K562 (cell line): ENCODE measurements at regions not wholly inside any gene's neighbourhood (a gene's known extent, or its start where the extent isn't known, plus 50 kb on each side); places are given as distances from the start of the nearest gene placed in this dataset.

Source experiments
- ATAC-seq: fragments of 200-7000 bp; cut with Tn5 transposase; 3 replicates; pipeline ENCODE4 v1.9.1; 2020; ENCODE audit warnings: moderate library complexity
- BruUV-seq: library from RNA; stranded (reverse); fragments of 400-500 nt; replicated peaks from 2 replicates; lab custom pipeline; 2021; lab: Mats Ljungman, UMichigan
- CTCF ChIA-PET: fragments of 300-600 bp; formaldehyde crosslinking; extraction: SDS; loops from one replicate; lab custom pipeline; 2021; ENCODE audit warnings: low intra/inter-chr PET ratio; lab: Yijun Ruan, JAX
- POLR2A ChIA-PET: fragments of 300-600, 350-650 bp; sonication (Branson Sonifier 250); formaldehyde crosslinking; extraction: SDS; loops from one replicate; lab custom pipeline; 2021; ENCODE audit warnings: antibody characterized with exemption, inconsistent platforms; lab: Yijun Ruan, JAX
- DNase-seq, 4 experiments: peaks; one replicate each; pipeline versions ENCODE4 v3.0.0 to v3.0.0-alpha.2; 2011 to 2018; ENCODE audit warnings: low spot score in 3 of 4, mixed read lengths in 3 of 4; ENCODE audit errors: extremely low read depth in 1 of 4
- FAIRE-seq: peaks from 2 replicates; lab custom pipeline; 2011; peaks lifted over from hg19 to GRCh38; lab: Jason Lieb, UNC
- H2AFZ ChIP-seq: 2 replicates; pipeline ENCODE4 v1.6.0; 2011; ENCODE audit warnings: low read depth, low read length, control low read depth, inconsistent platforms
- H3K27ac ChIP-seq: fragments of 200-600 bp; 3 replicates; pipeline ENCODE4 v1.8.0; 2011; ENCODE audit warnings: low read depth, mild to moderate bottlenecking, control low read depth, inconsistent platforms, low read length, moderate library complexity, mixed read lengths; ENCODE audit errors: extremely low read depth
- H3K27me3 ChIP-seq, 2 experiments: fragments of 300-600 bp in 1 of 2; 2 replicates in 1 of 2; 3 replicates in 1 of 2; pipeline versions ENCODE4 v1.6.0 to v1.8.0; 2011; ENCODE audit warnings: inconsistent platforms in 2 of 2, low read length in 2 of 2, mild to moderate bottlenecking in 1 of 2, mixed read lengths in 1 of 2, moderate library complexity in 1 of 2; ENCODE audit not compliant: control insufficient read depth in 2 of 2, insufficient read depth in 2 of 2
- H3K36me3 ChIP-seq: fragments of 300-600 bp; 3 replicates; pipeline ENCODE4 v1.8.0; 2011; ENCODE audit warnings: mild to moderate bottlenecking, low read length, inconsistent platforms; ENCODE audit not compliant: control insufficient read depth, insufficient read depth
- H3K4me1 ChIP-seq, 2 experiments: fragments of 200-600 bp in 1 of 2; replicated peaks in 1 of 2; 2 replicates in 1 of 2; 3 replicates in 1 of 2; pipeline versions ENCODE4 v1.5.1 to v1.8.0; 2011; ENCODE audit warnings: inconsistent platforms in 2 of 2, low read length in 2 of 2, mild to moderate bottlenecking in 1 of 2, mixed read lengths in 1 of 2, moderate library complexity in 1 of 2; ENCODE audit not compliant: control insufficient read depth in 2 of 2, insufficient read depth in 2 of 2
- H3K4me2 ChIP-seq: 2 replicates; pipeline ENCODE4 v1.6.1; 2011; ENCODE audit warnings: low read length, control low read depth, inconsistent platforms, mixed read lengths; ENCODE audit not compliant: insufficient read depth
- H3K4me3 ChIP-seq: fragments of 200-600 bp; sonication (generic), shearing (Covaris generic); 2 replicates; pipeline ENCODE4 v1.5.1; 2016; ENCODE audit warnings: control low read depth, inconsistent platforms
- H3K79me2 ChIP-seq: fragments of 200-600 bp; 3 replicates; pipeline ENCODE4 v1.8.0; 2011; ENCODE audit warnings: low read length, inconsistent platforms; ENCODE audit not compliant: control insufficient read depth, insufficient read depth
- H3K9ac ChIP-seq, 2 experiments: 2 replicates each; pipeline versions ENCODE4 v1.6.0 to v1.6.1; 2011; ENCODE audit warnings: low read depth in 2 of 2, low read length in 2 of 2, control low read depth in 1 of 2, inconsistent platforms in 1 of 2, mild to moderate bottlenecking in 1 of 2, mixed read lengths in 1 of 2; ENCODE audit not compliant: insufficient read depth in 1 of 2
- H3K9me1 ChIP-seq: one replicate; pipeline ENCODE4 v1.6.0; 2011; ENCODE audit warnings: inconsistent platforms, mild to moderate bottlenecking, low read length, moderate library complexity; ENCODE audit not compliant: control insufficient read depth, insufficient read depth
- H3K9me3 ChIP-seq: replicated peaks from 2 replicates; pipeline ENCODE4 v1.5.1; 2011; ENCODE audit warnings: low read depth, low read length, inconsistent platforms; ENCODE audit not compliant: control insufficient read depth, insufficient read depth
- H4K20me1 ChIP-seq: replicated peaks from 2 replicates; pipeline ENCODE4 v1.6.1; 2011; ENCODE audit warnings: low read length, inconsistent platforms, mixed read lengths; ENCODE audit not compliant: control insufficient read depth, insufficient read depth
- CBFA2T2 ChIP-seq: fragments of 450-650 bp; conservative IDR thresholded peaks from 2 replicates; pipeline ENCODE4 v1.6.1; 2017; ENCODE audit warnings: mild to moderate bottlenecking
- CCNT2 ChIP-seq: IDR thresholded peaks from 2 replicates; pipeline ENCODE4 v1.6.1; 2011; ENCODE audit warnings: borderline replicate concordance, low read depth, mild to moderate bottlenecking, moderate library complexity, mixed read lengths, low read length; ENCODE audit not compliant: insufficient read length; ENCODE audit errors: extremely low read depth
- ETS1 ChIP-seq: conservative IDR thresholded peaks from 2 replicates; pipeline ENCODE4 v1.6.1; 2011; ENCODE audit warnings: low read depth, mild to moderate bottlenecking, low read length; ENCODE audit not compliant: control insufficient read depth
- FOXK1 ChIP-seq: sonication (generic); formaldehyde crosslinking; IDR thresholded peaks from 2 replicates; pipeline ENCODE4 v1.8.0; 2022; ENCODE audit warnings: missing genetic modification reagents, mild to moderate bottlenecking, borderline replicate concordance
- GABPB1 ChIP-seq: sonication (generic); formaldehyde crosslinking; IDR thresholded peaks from 2 replicates; pipeline ENCODE4 v1.8.0; 2022; ENCODE audit warnings: mild to moderate bottlenecking, missing genetic modification reagents
- NEUROD1 ChIP-seq: fragments of 150-350 bp; IDR thresholded peaks from 2 replicates; pipeline ENCODE4 v1.6.1; 2014; ENCODE audit warnings: borderline replicate concordance, low read length, low read depth; ENCODE audit not compliant: partially characterized antibody
- PHB2 ChIP-seq: fragments of 450-650 bp; IDR thresholded peaks from 2 replicates; pipeline ENCODE4 v1.6.1; 2017; ENCODE audit warnings: low read depth
- SIRT6 ChIP-seq: IDR thresholded peaks from one replicate; pipeline ENCODE4 v1.6.1; 2012; ENCODE audit warnings: low read depth, mild to moderate bottlenecking, control low read depth, inconsistent platforms, low read length, moderate library complexity
- SLC30A9 ChIP-seq: fragments of 250-450 bp; sonication (Bioruptor Pico); IDR thresholded peaks from 2 replicates; pipeline ENCODE4 v1.8.0; 2022; ENCODE audit warnings: mild to moderate bottlenecking, moderate library complexity
- SNAPC5 ChIP-seq: fragments of 250-450 bp; sonication (Bioruptor Pico); IDR thresholded peaks from 2 replicates; pipeline ENCODE4 v1.8.0; 2021; ENCODE audit warnings: moderate library complexity, mild to moderate bottlenecking, inconsistent platforms
- STAT5A ChIP-seq: IDR thresholded peaks from 2 replicates; pipeline ENCODE4 v1.6.1; 2012; ENCODE audit warnings: low read length, inconsistent platforms, borderline replicate concordance
- THRB ChIP-seq: fragments of 450-650 bp; formaldehyde crosslinking; conservative IDR thresholded peaks from 2 replicates; pipeline ENCODE4 v1.4.0; 2022; ENCODE audit warnings: mild to moderate bottlenecking, missing genetic modification characterization
- ZBTB17 ChIP-seq: fragments of 450-650 bp; formaldehyde crosslinking; IDR thresholded peaks from 2 replicates; pipeline ENCODE4 v1.4.0; 2020; ENCODE audit warnings: mild to moderate bottlenecking
- ZNF133 ChIP-seq: fragments of 250-450 bp; sonication (Bioruptor Pico); IDR thresholded peaks from 2 replicates; pipeline ENCODE4 v1.4.0; 2020; ENCODE audit warnings: mild to moderate bottlenecking
- ZNF551 ChIP-seq: fragments of 250-450 bp; sonication (Bioruptor Pico); IDR thresholded peaks from 2 replicates; pipeline ENCODE4 v1.5.0; 2021; ENCODE audit warnings: mild to moderate bottlenecking, moderate library complexity
- ZNF589 ChIP-seq: fragments of 200-800 bp; sonication (Bioruptor generic); IDR thresholded peaks from 2 replicates; pipeline ENCODE4 v1.6.1; 2016; ENCODE audit warnings: low read depth, missing genetic modification characterization, missing compliant biosample characterization
- WGBS: fragments of 100-300 bp; shearing (Covaris generic); methylation state at CpG from one replicate; pipeline ENCODE4 v1.1.6; 2016; ENCODE audit warnings: low coverage, mixed read lengths; ENCODE audit not compliant: insufficient coverage; ENCODE audit errors: missing lambda C conversion rate; 5-methylcytosine and 5-hydroxymethylcytosine counted together
- in situ Hi-C: fragments of 300-500 bp; cut with MboI; formaldehyde crosslinking; loops from 4 replicates; pipeline ENCODE4 v1.15.0; 2018; ENCODE audit warnings: inconsistent platforms, mixed read lengths
- intact Hi-C: fragments of 100-400 bp; cut with micrococcal nuclease; formaldehyde crosslinking; loops from 2 replicates; pipeline ENCODE4 v1.14.2; 2022

- TF ChIP-seq ZNF589 (CRISPR knock-in tag) (no peak), FOXK1 (CRISPR knock-in tag) (no peak), ZNF551 (CRISPR knock-in tag) (no peak), ZBTB17 (CRISPR knock-in tag) (no peak), CBFA2T2 (no peak)
Observed at GRCh38 chr6:94129926-94130325, 710.6 kb upstream of the EPHA7 start (continued).

- ChIA-PET POLR2A (no interaction called here), CTCF (no interaction called here)
- no peak for DNase-seq
- in situ Hi-C loops, result no loop called here
- no peaks in the 10 kb centered on the region for H3K9me1 ChIP-seq
- no peak overlapping the region for H3K27ac ChIP-seq
- H3K4me3 ChIP-seq, result no peak overlapping the region
- no peak for FAIRE-seq
- no TSS peak for BruUV-seq
- H3K27me3 ChIP-seq, result no peaks in the 10 kb centered on the region
- H3K4me2 ChIP-seq, result no peak overlapping the region
- no peaks in the 10 kb centered on the region for H3K4me1 ChIP-seq
- no peaks in the 10 kb centered on the region for H3K79me2 ChIP-seq
- 0% methylated on average over 1 of the region's 1 CpG for WGBS
- H3K36me3 ChIP-seq, result no peaks in the 10 kb centered on the region
- intact Hi-C loops, result no loop called here
- H3K9me3 ChIP-seq, result no peaks in the 10 kb centered on the region
- no peak overlapping the region for H3K9ac ChIP-seq
- H2AFZ ChIP-seq, result no peak overlapping the region
- no peaks in the 10 kb centered on the region for H4K20me1 ChIP-seq
- ATAC-seq, result no peak
- no peak for TF ChIP-seq THRB (CRISPR knock-in tag)
- TF ChIP-seq SLC30A9 (CRISPR knock-in tag), result no peak
- no peak for TF ChIP-seq SNAPC5 (CRISPR knock-in tag)
- TF ChIP-seq SIRT6, result no peak
- TF ChIP-seq CCNT2, result no peak
- TF ChIP-seq PHB2, result no peak
- no peak for TF ChIP-seq STAT5A
- TF ChIP-seq ETS1, result no peak
- TF ChIP-seq ZNF133 (CRISPR knock-in tag), result no peak
- no peak for TF ChIP-seq GABPB1 (CRISPR knock-in tag)
- no peak for TF ChIP-seq NEUROD1
Observed at GRCh38 chr6:94127716-94128115, 708.4 kb upstream of the EPHA7 start.
